ENCODE measurements at regions not wholly inside any gene's neighbourhood (a gene's known extent, or its start where the extent isn't known, plus 50 kb on each side); places are given as distances from the start of the nearest gene placed in this dataset.

GRCh38 chr4:36966756-36967460, 277.6 kb upstream of the NWD2 start:
- no peak for DNase-seq (ENCODE audit: low spot score)

- no peak for DNase-seq (ENCODE audit: low spot score)
Observed at GRCh38 chr4:36979533-36979932, 265.0 kb upstream of the NWD2 start.

GRCh38 chr4:36990128-36990872, 254.2 kb upstream of the NWD2 start:
- DNase-seq (ENCODE audit: low spot score): no peak

GRCh38 chr4:36997727-36998126, 246.8 kb upstream of the NWD2 start:
- no peak for DNase-seq (ENCODE audit: low spot score)

- no peak for DNase-seq (ENCODE audit: low spot score)
Observed at GRCh38 chr4:37000281-37000680, 244.3 kb upstream of the NWD2 start.

- no peak for DNase-seq (ENCODE audit: low spot score)
Observed at GRCh38 chr4:37001688-37002436, 242.7 kb upstream of the NWD2 start.

- no peak for DNase-seq (ENCODE audit: low spot score)
Observed at GRCh38 chr4:37002625-37003024, 241.9 kb upstream of the NWD2 start.

- DNase-seq (ENCODE audit: low spot score): no peak
Observed at GRCh38 chr4:37008199-37008598, 236.3 kb upstream of the NWD2 start.

- DNase-seq (ENCODE audit: low spot score): no peak
Observed at GRCh38 chr4:37014584-37014983, 230.0 kb upstream of the NWD2 start.

GRCh38 chr4:37015391-37015790, 229.2 kb upstream of the NWD2 start:
- no peak for DNase-seq (ENCODE audit: low spot score)

GRCh38 chr4:37023504-37023903, 221.0 kb upstream of the NWD2 start:
- no peak for DNase-seq (ENCODE audit: low spot score)

- no peak for DNase-seq (ENCODE audit: low spot score)
Observed at GRCh38 chr4:37023996-37024395, 220.5 kb upstream of the NWD2 start.

GRCh38 chr4:37040816-37041215, 203.7 kb upstream of the NWD2 start:
- DNase-seq (ENCODE audit: low spot score): no peak

GRCh38 chr4:37043342-37043741, 201.2 kb upstream of the NWD2 start:
- DNase-seq (ENCODE audit: low spot score): no peak

- DNase-seq (ENCODE audit: low spot score): no peak
Observed at GRCh38 chr4:37051111-37051510, 193.4 kb upstream of the NWD2 start.

GRCh38 chr4:37051866-37052265, 192.7 kb upstream of the NWD2 start:
- DNase-seq (ENCODE audit: low spot score): no peak

GRCh38 chr4:37054531-37055077, 189.9 kb upstream of the NWD2 start:
- DNase-seq (ENCODE audit: low spot score): no peak

GRCh38 chr4:37058826-37059225, 185.7 kb upstream of the NWD2 start:
- DNase-seq (ENCODE audit: low spot score): no peak

GRCh38 chr4:37066159-37066558, 178.4 kb upstream of the NWD2 start:
- DNase-seq (ENCODE audit: low spot score): no peak

GRCh38 chr4:37068580-37068979, 176.0 kb upstream of the NWD2 start:
- no peak for DNase-seq (ENCODE audit: low spot score)

GRCh38 chr4:37070041-37070440, 174.5 kb upstream of the NWD2 start:
- no peak for DNase-seq (ENCODE audit: low spot score)

- DNase-seq (ENCODE audit: low spot score): no peak
Observed at GRCh38 chr4:37071576-37071975, 173.0 kb upstream of the NWD2 start.

Measured in CD4-positive, alpha-beta T cell treated with Interleukin-2 at 100 ng/mL for 4 hours (primary cell).